ENCODE measurements at regions not wholly inside any gene's neighbourhood (a gene's known extent, or its start where the extent isn't known, plus 50 kb on each side); places are given as distances from the start of the nearest gene placed in this dataset.

- Histone ChIP-seq H3K4me2 (ENCODE audit: insufficient read depth in 1 of 2, low read depth in 2 of 2, low read length in 2 of 2) (no peak overlapping the region), H2BK20ac (ENCODE audit: low read length) (no peak overlapping the region), H3K4ac (replicated peaks; ENCODE audit: insufficient read length, low read depth, low read length) (no peak overlapping the region), H3K79me1 (ENCODE audit: low read depth, low read length) (no peaks in the 10 kb centered on the region), H3K23ac (ENCODE audit: insufficient read length) (no peak overlapping the region), H2AFZ (ENCODE audit: low read length) (no peak overlapping the region), H2AK5ac (ENCODE audit: low read depth, low read length) (no peak overlapping the region), H3K9ac (replicated peaks in 1 of 4; ENCODE audit: extremely low read depth in 1 of 4, low read depth in 3 of 4, low read length in 3 of 4) (no peak overlapping the region), H2BK120ac (replicated peaks; ENCODE audit: low read depth, low read length) (no peak overlapping the region), H2BK15ac (ENCODE audit: low read length) (no peak overlapping the region), H3K4me1 (replicated peaks in 1 of 4; ENCODE audit: control insufficient read depth in 3 of 4, insufficient read depth in 4 of 4, low read length in 3 of 4) (no peaks in the 10 kb centered on the region; a peak in 1 of 7 replicates), H3K18ac (ENCODE audit: extremely low read depth, low read length) (no peak overlapping the region), H3K27ac (ENCODE audit: low read depth, low read length) (no peak overlapping the region), H2BK12ac (ENCODE audit: low read depth, low read length) (no peak overlapping the region), H3K27me3 (replicated peaks in 1 of 4; ENCODE audit: control insufficient read depth in 3 of 4, extremely low read depth in 1 of 4, insufficient read depth in 3 of 4, low read length in 3 of 4) (no peaks in the 10 kb centered on the region), H3K36me3 (ENCODE audit: control insufficient read depth in 2 of 4, insufficient read depth in 4 of 4, low read length in 3 of 4) (no peaks in the 10 kb centered on the region), H3K56ac (replicated peaks; ENCODE audit: insufficient read length, low read depth, low read length) (no peak overlapping the region), H4K8ac (ENCODE audit: extremely low read depth, insufficient read depth, low read length) (no peak overlapping the region), H3K4me3 (ENCODE audit: extremely low read depth in 1 of 4, insufficient read depth in 2 of 4, low read depth in 3 of 4, low read length in 4 of 4) (no peak overlapping the region), H3K79me2 (ENCODE audit: control insufficient read depth in 1 of 2, insufficient read depth in 2 of 2, low read length in 2 of 2) (no peaks in the 10 kb centered on the region), H4K5ac (ENCODE audit: insufficient read length, low read depth, low read length) (no peak overlapping the region), H3K23me2 (ENCODE audit: low read depth, low read length) (no peaks in the 10 kb centered on the region), H4K20me1 (replicated peaks in 1 of 2; ENCODE audit: control insufficient read depth in 1 of 2, insufficient read depth in 2 of 2, low read length in 2 of 2) (no peaks in the 10 kb centered on the region), H3K14ac (ENCODE audit: insufficient read length) (no peak overlapping the region), H4K91ac (replicated peaks; ENCODE audit: insufficient read length, low read length) (no peak overlapping the region), H2BK5ac (ENCODE audit: low read depth, low read length) (no peak overlapping the region), H3K9me3 (ENCODE audit: insufficient read depth in 2 of 2, low read depth in 1 of 2, low read length in 1 of 2) (no peaks in the 10 kb centered on the region)
- DNase-seq (ENCODE audit: low read depth in 1 of 2, low spot score in 2 of 2), result no peak
- ChIA-PET CTCF (ENCODE audit: partially characterized antibody) (interaction anchor here (0.9 to 1.1 kb wide), 2 partner anchors 82 to 115 kb away, joined by 3 read pairs; no protein-coding TSS in a partner anchor), POLR2A (ENCODE audit: partially characterized antibody) (no interaction called here)
- TF ChIP-seq SIN3A (conservative IDR thresholded peaks at IDR 0.05 in 1 of 2, IDR thresholded peaks at IDR 0.05 in 1 of 2; ENCODE audit: low read depth in 1 of 2, low read length in 2 of 2) (no peak), SIX5 (IDR thresholded peaks at IDR 0.05; ENCODE audit: low read depth, low read length) (no peak), SP2 (IDR thresholded peaks at IDR 0.05; ENCODE audit: low read length) (no peak), MAX (IDR thresholded peaks at IDR 0.05) (no peak), CHD2 (IDR thresholded peaks at IDR 0.05; ENCODE audit: low read length) (no peak), HDAC2 (IDR thresholded peaks at IDR 0.05; ENCODE audit: borderline replicate concordance in 1 of 2, low read depth in 2 of 2, low read length in 2 of 2) (no peak), USF2 (IDR thresholded peaks at IDR 0.05; ENCODE audit: low read length) (no peak), JUN (IDR thresholded peaks at IDR 0.05; ENCODE audit: low read depth, low read length) (no peak), KDM5A (IDR thresholded peaks at IDR 0.05; ENCODE audit: low read length) (no peak), BCL11A (IDR thresholded peaks at IDR 0.05; ENCODE audit: low read depth in 2 of 2, low read length in 2 of 2) (no peak)
- WGBS, 2 experiments (ENCODE audit: extremely low coverage in 1 of 2, insufficient coverage in 1 of 2, insufficient read length in 1 of 2, insufficient replicate concordance in 2 of 2, low coverage in 1 of 2, low lambda C conversion rate in 2 of 2, missing lambda C conversion rate in 1 of 2), result 83% methylated on average over 2 of the region's 3 CpGs; no CpG with 5 or more reads in 1 of the 2 experiments
- no peak for FAIRE-seq
Measured at GRCh38 chr14:94964181-94964580, 193.1 kb downstream of the DICER1 start.

Data from H1 (cell line).